Smooth muscle cell (in vitro differentiated cells): ENCODE measurements at regions not wholly inside any gene's neighbourhood (a gene's known extent, or its start where the extent isn't known, plus 50 kb on each side); places are given as distances from the start of the nearest gene placed in this dataset.

Experiments
- DNase-seq: peaks from one replicate; lab custom pipeline; 2025; ENCODE audit not compliant: unreplicated experiment; lab: John Stamatoyannopoulos, UW
- H2AFZ ChIP-seq: fragments of 200-600 bp; sonication (generic); 2 replicates; pipeline ENCODE4 v1.6.0; 2016; ENCODE audit warnings: antibody characterized with exemption, low read depth, mild to moderate bottlenecking
- H3F3A ChIP-seq: fragments of 200-600 bp; sonication (generic); 2 replicates; pipeline ENCODE4 v1.6.0; 2017; ENCODE audit warnings: antibody characterized with exemption, low read depth
- H3K27ac ChIP-seq: fragments of 200-600 bp; sonication (generic); 2 replicates; pipeline ENCODE4 v1.5.1; 2016; ENCODE audit warnings: low read depth, mild to moderate bottlenecking
- H3K27me3 ChIP-seq: fragments of 200-600 bp; sonication (generic); 2 replicates; pipeline ENCODE4 v1.6.1; 2016; ENCODE audit warnings: low read depth, mild to moderate bottlenecking
- H3K36me3 ChIP-seq: fragments of 200-600 bp; sonication (generic); 2 replicates; pipeline ENCODE4 v1.5.1; 2016; ENCODE audit warnings: low read depth
- H3K4me1 ChIP-seq: fragments of 200-600 bp; sonication (generic); 2 replicates; pipeline ENCODE4 v1.5.1; 2016; ENCODE audit warnings: low read depth
- H3K4me2 ChIP-seq: fragments of 200-600 bp; sonication (generic); 2 replicates; pipeline ENCODE4 v1.6.0; 2016; ENCODE audit warnings: mild to moderate bottlenecking
- H3K4me3 ChIP-seq: fragments of 200-600 bp; sonication (generic); 2 replicates; pipeline ENCODE4 v1.5.1; 2016; ENCODE audit warnings: mild to moderate bottlenecking
- H3K79me2 ChIP-seq: fragments of 200-600 bp; sonication (generic); 2 replicates; pipeline ENCODE4 v1.6.0; 2016; ENCODE audit warnings: low read depth, mild to moderate bottlenecking
- H3K9ac ChIP-seq: fragments of 200-600 bp; sonication (generic); 2 replicates; pipeline ENCODE4 v1.6.0; 2016; ENCODE audit warnings: low read depth
- H3K9me3 ChIP-seq: fragments of 200-600 bp; sonication (generic); replicated peaks from 2 replicates; pipeline ENCODE4 v1.5.1; 2016; ENCODE audit warnings: low read depth
- H4K20me1 ChIP-seq: fragments of 200-600 bp; sonication (generic); 2 replicates; pipeline ENCODE4 v1.6.0; 2016; ENCODE audit warnings: low read depth
- CTCF ChIP-seq: fragments of 200-600 bp; sonication (generic); IDR thresholded peaks from 2 replicates; pipeline ENCODE4 v1.5.1; 2017; ENCODE audit warnings: borderline replicate concordance, mild to moderate bottlenecking, antibody characterized with exemption; ENCODE audit not compliant: insufficient read depth, poor library complexity, severe bottlenecking
- WGBS: methylation state at CpG from one replicate; pipeline ENCODE4 v1.1.7; 2016; ENCODE audit warnings: low lambda C conversion rate; 5-methylcytosine and 5-hydroxymethylcytosine counted together

GRCh38 chr9:75487856-75488718 is 399.8 kb downstream of the OSTF1 start:
- H3K9me3 ChIP-seq: no peaks in the 10 kb centered on the region
- H3K4me1 ChIP-seq: no peaks in the 10 kb centered on the region
- H3K36me3 ChIP-seq: no peaks in the 10 kb centered on the region
- no peak for DNase-seq
- no peaks in the 10 kb centered on the region for H4K20me1 ChIP-seq
- H3K4me2 ChIP-seq: no peak overlapping the region
- no peaks in the 10 kb centered on the region for H3K79me2 ChIP-seq
- no peak overlapping the region for H3K27ac ChIP-seq
- H3F3A ChIP-seq: no peaks in the 10 kb centered on the region
- no peak overlapping the region for H3K4me3 ChIP-seq
- H3K27me3 ChIP-seq: peaks cover 80% of the 10 kb centered on the region
- 38% methylated on average over 5 of the region's 5 CpGs for WGBS
- H2AFZ ChIP-seq: no peak overlapping the region
- TF ChIP-seq CTCF: no peak
- no peak overlapping the region for H3K9ac ChIP-seq

GRCh38 chr9:75488719-75489110 is 400.4 kb downstream of the OSTF1 start:
- TF ChIP-seq CTCF: no peak
- no peak overlapping the region for H3K27ac ChIP-seq
- H3K4me3 ChIP-seq: no peak overlapping the region
- peaks cover 79% of the 10 kb centered on the region for H3K27me3 ChIP-seq
- no peaks in the 10 kb centered on the region for H3K4me1 ChIP-seq
- no peaks in the 10 kb centered on the region for H3K9me3 ChIP-seq
- no peaks in the 10 kb centered on the region for H4K20me1 ChIP-seq
- no peak overlapping the region for H3K9ac ChIP-seq
- no peak overlapping the region for H2AFZ ChIP-seq
- H3K79me2 ChIP-seq: no peaks in the 10 kb centered on the region
- H3K4me2 ChIP-seq: no peak overlapping the region
- no peaks in the 10 kb centered on the region for H3F3A ChIP-seq
- 86% methylated on average over 6 of the region's 6 CpGs for WGBS
- no peaks in the 10 kb centered on the region for H3K36me3 ChIP-seq
- no peak for DNase-seq

GRCh38 chr9:75490326-75490725 is 400.1 kb upstream of the PCSK5 start:
- H3K4me2 ChIP-seq: no peak overlapping the region
- 80% methylated on average over 2 of the region's 2 CpGs for WGBS

More at GRCh38 chr9:75490326-75490725, 400.1 kb upstream of the PCSK5 start:
- Histone ChIP-seq H3K27ac (no peak overlapping the region), H3K79me2 (no peaks in the 10 kb centered on the region), H3K4me1 (no peaks in the 10 kb centered on the region), H3K9ac (no peak overlapping the region), H3K4me3 (no peak overlapping the region), H3K27me3 (peaks cover 80% of the 10 kb centered on the region), H3K36me3 (no peaks in the 10 kb centered on the region), H3F3A (no peaks in the 10 kb centered on the region), H3K9me3 (no peaks in the 10 kb centered on the region), H2AFZ (no peak overlapping the region), H4K20me1 (no peaks in the 10 kb centered on the region)
- DNase-seq: no peak
- no peak for TF ChIP-seq CTCF
